HS-27A (cell line): ENCODE measurements at regions not wholly inside any gene's neighbourhood (a gene's known extent, or its start where the extent isn't known, plus 50 kb on each side); places are given as distances from the start of the nearest gene placed in this dataset.

Experiments used
- DNase-seq: peaks from one replicate; pipeline ENCODE4 v3.0.0-alpha.2; 2012; ENCODE audit warnings: low read depth, missing footprints

DNA sequence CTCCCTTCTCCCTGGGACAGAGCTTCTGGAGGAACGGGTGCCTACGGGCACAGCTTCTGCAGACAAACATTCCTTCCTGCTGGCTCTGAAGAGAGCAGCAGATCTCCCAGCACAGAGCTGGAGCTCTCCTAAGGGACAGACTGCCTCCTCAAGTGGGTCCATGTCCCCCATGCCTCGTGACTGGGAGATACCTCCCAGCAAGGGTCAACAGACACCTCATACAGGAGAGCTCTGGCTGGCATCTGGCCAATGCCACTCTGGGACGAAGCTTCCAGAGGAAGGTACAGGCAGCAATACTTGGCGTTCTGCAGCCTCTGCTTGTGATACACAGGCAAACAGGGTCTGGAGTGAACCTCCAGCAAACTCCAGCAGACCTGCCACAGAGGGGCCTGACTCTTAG is 227.9 kb downstream of the SPATA31D1 start:
- no peak for DNase-seq

DNA sequence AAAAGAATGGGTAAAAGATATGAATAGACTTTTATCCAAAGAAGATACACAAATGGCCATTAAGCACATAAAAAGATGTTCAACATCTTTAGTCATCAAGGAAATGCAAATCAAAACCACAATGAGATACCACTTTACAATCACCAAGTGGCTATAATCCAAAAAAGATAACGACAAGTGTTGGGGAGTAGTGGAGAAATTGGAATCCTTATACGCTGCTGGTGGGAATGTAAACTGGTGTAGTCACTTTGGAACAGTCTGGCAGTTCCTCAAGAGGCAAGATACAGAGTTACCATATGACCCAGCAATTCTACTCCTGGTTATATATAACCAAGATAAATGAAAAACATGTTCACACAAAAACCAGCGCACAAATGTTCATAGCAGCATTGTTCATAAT is 234.9 kb downstream of the SPATA31D1 start:
- no peak for DNase-seq

GRCh38 chr9:82231411-82231810 is 242.8 kb downstream of the SPATA31D1 start:
- DNase-seq, result no peak

DNA sequence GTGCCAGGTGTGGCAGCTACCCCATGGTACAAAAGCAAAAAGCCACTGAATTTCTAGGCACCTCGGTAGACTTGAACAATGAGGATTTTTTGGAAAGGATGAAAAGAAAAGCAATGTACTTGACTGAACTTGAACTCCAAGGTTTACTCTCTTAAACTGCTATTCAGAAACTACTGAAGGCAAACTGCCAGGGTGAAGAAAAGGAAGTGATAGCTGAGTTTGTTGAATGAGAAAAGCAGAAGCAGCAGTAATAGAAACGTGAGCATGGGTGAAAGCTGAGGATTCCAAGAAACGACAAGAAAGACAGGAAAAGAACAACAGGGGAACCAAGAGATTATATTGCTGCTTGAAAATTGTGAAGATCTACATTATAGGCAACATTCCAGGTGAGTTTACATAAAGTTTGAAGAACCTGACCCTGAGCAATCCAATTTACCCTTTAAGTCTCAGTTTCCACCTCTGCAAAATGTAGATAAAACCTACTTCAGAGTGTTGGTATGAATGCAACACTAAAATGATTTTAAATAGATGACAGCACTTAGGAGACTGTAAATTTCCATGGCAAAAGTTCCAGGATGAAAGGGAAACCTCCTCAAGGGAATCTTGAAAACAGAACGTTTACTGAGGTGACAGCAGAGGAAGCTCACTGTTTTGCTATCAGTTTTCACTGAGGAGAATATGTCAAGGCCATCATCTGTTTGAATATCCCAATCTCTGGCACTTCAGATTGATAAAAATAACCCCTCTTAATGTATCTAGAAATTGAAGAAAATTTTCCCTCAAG is 245.8 kb downstream of the SPATA31D1 start:
- no peak for DNase-seq

- DNase-seq, result no peak
These were observed 253.9 kb downstream of the SPATA31D1 start for GRCh38 chr9:82242285-82242963.

DNA sequence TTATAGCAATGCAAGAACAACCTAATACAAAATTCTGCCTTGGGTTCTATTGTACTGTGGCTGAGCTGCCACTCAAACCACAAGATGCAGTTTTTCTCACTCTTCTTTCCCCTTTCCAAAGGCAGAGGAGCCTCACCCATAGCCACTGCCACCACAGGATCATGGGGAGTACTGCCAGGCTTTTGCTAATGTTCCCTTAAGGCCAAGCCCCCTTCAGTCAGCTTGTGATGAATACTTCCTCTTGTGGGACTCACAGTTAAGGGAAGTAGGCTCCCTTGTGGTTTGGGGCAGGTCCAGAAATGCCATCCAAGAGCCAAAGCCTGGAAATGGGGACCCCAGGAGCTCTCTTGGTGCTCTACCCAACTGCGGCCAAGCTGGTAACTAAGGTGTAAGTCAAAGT is 258.7 kb downstream of the SPATA31D1 start:
- DNase-seq, result no peak

DNA sequence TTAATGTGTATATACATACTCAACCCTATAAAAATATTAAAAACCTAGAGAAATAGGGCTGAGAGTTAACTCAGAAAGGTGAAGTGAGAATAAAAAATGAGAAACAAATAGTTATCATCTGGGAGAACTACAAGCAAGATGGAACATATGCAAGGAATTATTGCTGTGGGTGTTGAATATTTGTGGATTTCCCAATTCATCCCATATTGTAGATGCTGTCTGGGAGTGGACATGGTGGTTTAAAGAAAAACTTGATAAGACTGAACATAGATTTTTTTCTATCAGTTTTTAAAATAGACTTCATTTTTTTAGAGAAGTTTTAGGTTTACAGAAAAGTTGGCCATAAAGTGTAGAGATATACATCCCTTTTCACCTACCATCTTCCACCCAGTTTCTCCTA is 263.5 kb downstream of the SPATA31D1 start:
- no peak for DNase-seq

DNA sequence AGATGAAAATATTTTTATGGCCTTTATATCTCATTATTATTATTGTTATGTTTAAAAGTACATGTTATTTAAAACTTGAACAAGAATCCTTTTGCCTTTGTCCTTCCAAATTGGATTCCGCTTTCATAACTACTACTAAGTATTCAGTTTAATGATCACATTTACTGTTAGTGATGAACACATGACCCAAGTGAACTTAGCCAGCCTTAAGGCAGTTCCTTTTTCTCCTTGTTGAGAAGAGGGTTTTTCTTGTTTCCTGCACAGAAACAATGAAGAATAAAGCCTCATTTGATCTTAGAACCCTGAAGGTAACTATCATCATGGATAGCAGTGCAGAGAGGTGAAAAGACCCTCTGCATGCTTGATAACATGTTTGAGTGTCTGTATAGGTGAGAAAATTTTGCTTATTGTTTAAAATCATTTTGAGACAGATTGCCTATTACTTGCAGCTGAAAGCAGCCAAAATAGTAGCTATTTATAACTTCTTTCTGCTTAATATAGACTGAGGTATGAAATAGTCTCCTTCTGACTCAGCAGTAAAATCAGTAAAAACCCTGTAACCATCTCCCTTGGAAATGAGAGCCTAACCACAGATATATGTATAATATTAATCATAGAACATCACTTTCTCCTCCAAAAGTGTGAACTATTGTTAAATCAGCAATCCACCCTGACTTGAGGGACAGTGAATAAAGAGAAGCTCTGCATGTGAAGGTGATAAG is 266.2 kb downstream of the SPATA31D1 start:
- DNase-seq, result no peak

GRCh38 chr9:82255481-82256176 is 267.1 kb downstream of the SPATA31D1 start:
- DNase-seq, result no peak

DNA sequence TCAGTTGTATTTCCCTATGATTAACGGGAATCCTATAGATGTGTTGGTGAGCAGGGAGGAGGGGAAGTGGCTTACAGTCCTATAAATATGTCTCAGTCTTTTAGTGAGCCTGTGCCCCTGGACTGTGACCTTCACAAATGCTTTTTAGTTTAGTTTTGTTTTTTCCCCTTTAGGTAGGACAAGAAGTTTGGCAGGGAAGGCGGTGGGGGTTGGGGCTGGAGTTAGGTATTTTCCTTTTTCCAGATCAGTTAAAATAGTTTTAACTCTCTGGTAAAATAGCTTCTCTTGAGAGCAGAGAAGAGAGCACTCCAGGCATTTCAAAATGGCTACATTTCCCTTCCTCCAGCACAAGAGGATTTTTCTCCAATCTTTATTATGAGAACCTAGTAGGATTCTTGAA is 272.1 kb downstream of the SPATA31D1 start:
- no peak for DNase-seq

GRCh38 chr9:82263619-82264018 is 275.0 kb downstream of the SPATA31D1 start:
- no peak for DNase-seq

GRCh38 chr9:82271106-82271561 is 282.6 kb downstream of the SPATA31D1 start:
- no peak for DNase-seq

GRCh38 chr9:82273121-82273520 is 284.5 kb downstream of the SPATA31D1 start:
- no peak for DNase-seq

- no peak for DNase-seq
These were observed 286.8 kb downstream of the SPATA31D1 start for GRCh38 chr9:82275258-82275927.

DNA sequence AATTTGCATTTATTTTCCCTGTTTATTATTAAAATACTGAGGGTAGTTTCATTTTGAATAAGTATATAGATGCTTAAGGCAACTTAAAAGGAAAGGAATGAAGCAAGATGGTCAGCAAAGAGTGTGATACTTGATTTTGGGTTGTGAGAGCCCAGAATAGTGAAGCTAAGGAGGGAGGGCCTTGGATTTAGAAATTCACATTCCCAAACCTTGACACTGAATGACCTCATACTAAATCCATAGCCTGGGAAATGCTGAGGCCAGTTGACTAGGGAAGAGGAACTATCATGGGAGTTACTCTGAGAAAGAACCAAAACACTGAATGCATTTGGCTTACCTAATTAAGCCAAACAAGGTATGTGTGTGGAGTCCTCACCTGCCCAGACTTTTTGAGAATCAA is 292.5 kb downstream of the SPATA31D1 start:
- no peak for DNase-seq

DNA sequence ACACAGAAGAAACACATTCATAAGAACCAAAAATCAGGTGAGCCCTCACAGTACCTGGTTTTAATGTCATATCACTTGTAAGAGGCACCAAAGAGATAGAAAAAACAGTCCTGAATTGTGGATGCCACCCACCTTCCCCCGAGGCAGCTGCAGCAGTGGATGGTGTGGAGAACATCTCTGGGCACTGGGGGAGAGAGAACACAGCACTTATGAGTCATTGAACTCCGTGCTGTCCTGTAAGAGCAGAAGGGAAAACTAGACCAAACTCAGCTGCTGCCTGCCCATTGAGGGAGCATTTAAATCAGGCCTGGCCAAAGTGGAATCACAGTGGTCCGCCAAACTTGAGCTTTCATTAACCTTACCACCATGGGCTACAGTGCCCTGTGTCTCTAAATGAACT is 296.2 kb downstream of the SPATA31D1 start:
- DNase-seq, result no peak

GRCh38 chr9:82295181-82295580 is 306.6 kb downstream of the SPATA31D1 start:
- DNase-seq, result no peak

GRCh38 chr9:82299870-82300269 is 311.3 kb downstream of the SPATA31D1 start:
- no peak for DNase-seq

DNA sequence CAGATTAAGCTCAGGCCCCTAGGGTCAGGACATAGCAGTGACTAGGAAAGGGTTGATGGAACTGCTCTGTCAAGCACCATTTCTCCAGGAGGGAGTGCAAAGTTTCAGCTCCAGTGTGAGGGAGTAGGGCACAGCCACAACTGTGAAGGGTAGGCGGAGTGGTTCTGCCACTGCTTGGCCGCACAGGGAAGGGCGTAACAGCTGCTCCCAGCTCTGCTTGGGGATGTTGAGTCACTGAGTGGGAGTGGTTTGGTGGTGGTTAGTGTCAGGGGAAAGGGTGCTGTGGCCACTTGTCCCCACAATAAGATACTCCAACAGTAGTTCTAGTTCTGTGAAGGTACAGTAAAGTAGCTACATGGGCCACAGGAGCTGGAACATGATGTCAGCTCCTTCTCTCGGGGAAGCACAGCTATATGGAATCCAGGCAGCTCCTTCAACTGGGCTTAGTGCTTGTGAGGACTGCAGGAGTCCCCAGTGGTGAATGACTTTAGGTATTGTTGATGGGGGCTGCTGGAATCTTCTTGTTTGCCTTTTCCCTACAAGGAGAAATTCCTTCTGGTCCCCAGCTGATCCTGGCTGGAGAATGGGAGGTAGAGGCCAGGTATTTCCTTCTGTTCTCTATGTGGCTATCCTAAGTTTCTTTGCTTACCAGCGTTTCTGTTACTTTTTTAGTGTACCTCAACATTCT is 314.5 kb downstream of the SPATA31D1 start:
- no peak for DNase-seq

DNA sequence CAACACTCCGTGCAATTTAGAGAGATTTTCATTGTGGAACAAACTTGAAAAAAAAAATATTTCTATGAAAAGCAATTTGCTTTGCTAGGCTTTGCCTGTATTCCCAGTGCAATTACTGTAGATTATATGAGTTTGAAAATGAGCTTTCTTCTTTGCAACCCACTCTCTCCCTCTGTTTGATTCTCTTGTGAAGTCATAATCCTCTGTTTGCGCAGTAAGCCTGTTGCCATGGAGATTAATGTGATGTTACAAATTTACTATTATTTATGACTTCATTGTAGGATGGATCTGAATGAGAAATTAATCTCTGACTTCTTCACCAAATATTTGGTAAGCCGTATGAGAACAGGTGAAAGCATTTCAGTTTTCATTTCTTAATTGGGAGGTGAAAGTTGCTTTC is 320.3 kb downstream of the SPATA31D1 start:
- no peak for DNase-seq

DNA sequence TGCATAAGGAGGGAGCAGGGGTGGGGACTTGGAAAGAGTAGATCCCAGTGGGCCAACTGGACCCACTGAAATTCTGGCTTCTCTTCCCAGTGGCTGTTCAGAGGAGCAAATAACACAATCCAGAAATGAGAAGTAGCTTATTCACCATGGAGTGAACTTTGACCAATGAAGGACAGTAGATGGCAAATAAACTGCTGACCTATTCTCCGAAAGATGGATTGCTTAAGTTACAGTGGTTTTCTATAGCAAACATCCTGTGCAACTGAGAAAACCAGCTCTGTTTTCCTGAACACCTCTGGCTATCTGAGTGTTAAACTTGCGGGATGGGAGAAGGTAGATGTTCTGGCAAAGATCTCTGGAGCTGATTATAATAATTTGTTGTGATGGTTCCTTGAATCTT is 325.1 kb downstream of the SPATA31D1 start:
- DNase-seq, result no peak
